Ovary (tissue), 7 donors: ENCODE measurements at regions not wholly inside any gene's neighbourhood (a gene's known extent, or its start where the extent isn't known, plus 50 kb on each side); places are given as distances from the start of the nearest gene placed in this dataset.

Experiments
- DNase-seq, 5 donors: peaks; one replicate each; pipeline ENCODE4 v3.0.0-alpha.2; 2019 to 2020
- H3K27ac ChIP-seq, 2 donors: fragments of 200-600 bp; one replicate each; pipeline versions ENCODE4 v1.5.1 to v1.8.0; 2019 to 2022
- H3K27me3 ChIP-seq: fragments of 200-600 bp; one replicate; pipeline ENCODE4 v1.8.0; 2022
- H3K36me3 ChIP-seq: fragments of 200-600 bp; sonication (generic); one replicate; pipeline ENCODE4 v1.5.1; 2019
- H3K4me1 ChIP-seq: one replicate; pipeline ENCODE4 v1.8.1; 2013; ENCODE audit warnings: mild to moderate bottlenecking, moderate library complexity; ENCODE audit not compliant: insufficient read depth
- H3K4me3 ChIP-seq: fragments of 200-600 bp; sonication (generic); one replicate; pipeline ENCODE4 v1.5.1; 2017
- H3K9me3 ChIP-seq, 2 donors: fragments of 200-600 bp in 1 of 2; sonication (generic) in 1 of 2; one replicate each; pipeline versions ENCODE4 v1.5.1 to v1.8.1; 2013 to 2019; ENCODE audit warnings: mild to moderate bottlenecking in 1 of 2, moderate library complexity in 1 of 2
- EP300 ChIP-seq: sonication (generic); formaldehyde crosslinking; IDR thresholded peaks from one replicate; pipeline ENCODE4 v1.6.1; 2017; ENCODE audit warnings: antibody characterized with exemption
- POLR2A ChIP-seq: fragments of 450-650 bp; IDR thresholded peaks from one replicate; pipeline ENCODE4 v1.6.1; 2017; ENCODE audit warnings: antibody characterized with exemption, mild to moderate bottlenecking, moderate library complexity
- WGBS, 3 donors: extraction: QIAGEN DNeasy Blood & Tissue Kit in 1 of 3; methylation state at CpG; one replicate each; pipeline versions ENCODE4 v1.1.5 to v1.1.7; 2013 to 2017; 5-methylcytosine and 5-hydroxymethylcytosine counted together
- intact Hi-C, 4 donors: fragments of 100-400 bp; cut with DNase I; formaldehyde crosslinking; loops; one replicate each; pipeline versions ENCODE4 v1.11.0 to v1.15.1; 2022 to 2023
- TF ChIP-seq, protein P1 (sequence below), 3 donors: fragments of 450-650 bp in 2 of 3; fragments of 200-600 bp in 1 of 3; IDR thresholded peaks; one replicate each; pipeline versions ENCODE4 v1.5.1 to v1.8.0; 2016 to 2022; ENCODE audit warnings: antibody characterized with exemption in 3 of 3, mild to moderate bottlenecking in 1 of 3
- donor health status: DM: no; HTN: no; CAD: no; lungs with moderate emphysema.
- donor health status: DM: no; HTN: no; CAD: no.
- donor health status: Bipolar disorder and iron deficiency.
- donor health status: DM: no; HTN: no; CAD: no.
- donor health status: DM: yes; HTN: yes; CAD: no.

- Histone ChIP-seq H3K4me3 (no peak overlapping the region), H3K9me3 (no peaks in the 10 kb centered on the region), H3K27ac (no peak overlapping the region), H3K27me3 (no peaks in the 10 kb centered on the region), H3K4me1 (no peaks in the 10 kb centered on the region), H3K36me3 (no peaks in the 10 kb centered on the region)
- no peak for DNase-seq
- TF ChIP-seq EP300 (no peak), POLR2A (no peak)
- TF ChIP-seq, protein P1, sequence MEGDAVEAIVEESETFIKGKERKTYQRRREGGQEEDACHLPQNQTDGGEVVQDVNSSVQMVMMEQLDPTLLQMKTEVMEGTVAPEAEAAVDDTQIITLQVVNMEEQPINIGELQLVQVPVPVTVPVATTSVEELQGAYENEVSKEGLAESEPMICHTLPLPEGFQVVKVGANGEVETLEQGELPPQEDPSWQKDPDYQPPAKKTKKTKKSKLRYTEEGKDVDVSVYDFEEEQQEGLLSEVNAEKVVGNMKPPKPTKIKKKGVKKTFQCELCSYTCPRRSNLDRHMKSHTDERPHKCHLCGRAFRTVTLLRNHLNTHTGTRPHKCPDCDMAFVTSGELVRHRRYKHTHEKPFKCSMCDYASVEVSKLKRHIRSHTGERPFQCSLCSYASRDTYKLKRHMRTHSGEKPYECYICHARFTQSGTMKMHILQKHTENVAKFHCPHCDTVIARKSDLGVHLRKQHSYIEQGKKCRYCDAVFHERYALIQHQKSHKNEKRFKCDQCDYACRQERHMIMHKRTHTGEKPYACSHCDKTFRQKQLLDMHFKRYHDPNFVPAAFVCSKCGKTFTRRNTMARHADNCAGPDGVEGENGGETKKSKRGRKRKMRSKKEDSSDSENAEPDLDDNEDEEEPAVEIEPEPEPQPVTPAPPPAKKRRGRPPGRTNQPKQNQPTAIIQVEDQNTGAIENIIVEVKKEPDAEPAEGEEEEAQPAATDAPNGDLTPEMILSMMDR (IDR thresholded peaks at IDR 0.05): no peak
- WGBS, 3 donors: 80 to 89% (median 85%) methylated on average over 7 of the region's 7 CpGs
- intact Hi-C loops: no loop called here
Measured at GRCh38 chr13:18949970-18950369, 231.7 kb downstream of the TUBA3C start.

- TF ChIP-seq, protein P1 (IDR thresholded peaks at IDR 0.05): no peak
- no peak for TF ChIP-seq POLR2A
- TF ChIP-seq EP300: no peak
- Histone ChIP-seq H3K36me3 (no peaks in the 10 kb centered on the region), H3K27ac (no peak overlapping the region), H3K4me3 (no peak overlapping the region), H3K9me3 (no peaks in the 10 kb centered on the region), H3K4me1 (no peaks in the 10 kb centered on the region), H3K27me3 (no peaks in the 10 kb centered on the region)
- intact Hi-C loops: no loop called here
- DNase-seq: no peak
- WGBS, 3 donors: 64 to 69% (median 64%) methylated on average over 9 of the region's 9 CpGs
Measured at GRCh38 chr13:18949489-18949761, 232.2 kb downstream of the TUBA3C start.

DNA sequence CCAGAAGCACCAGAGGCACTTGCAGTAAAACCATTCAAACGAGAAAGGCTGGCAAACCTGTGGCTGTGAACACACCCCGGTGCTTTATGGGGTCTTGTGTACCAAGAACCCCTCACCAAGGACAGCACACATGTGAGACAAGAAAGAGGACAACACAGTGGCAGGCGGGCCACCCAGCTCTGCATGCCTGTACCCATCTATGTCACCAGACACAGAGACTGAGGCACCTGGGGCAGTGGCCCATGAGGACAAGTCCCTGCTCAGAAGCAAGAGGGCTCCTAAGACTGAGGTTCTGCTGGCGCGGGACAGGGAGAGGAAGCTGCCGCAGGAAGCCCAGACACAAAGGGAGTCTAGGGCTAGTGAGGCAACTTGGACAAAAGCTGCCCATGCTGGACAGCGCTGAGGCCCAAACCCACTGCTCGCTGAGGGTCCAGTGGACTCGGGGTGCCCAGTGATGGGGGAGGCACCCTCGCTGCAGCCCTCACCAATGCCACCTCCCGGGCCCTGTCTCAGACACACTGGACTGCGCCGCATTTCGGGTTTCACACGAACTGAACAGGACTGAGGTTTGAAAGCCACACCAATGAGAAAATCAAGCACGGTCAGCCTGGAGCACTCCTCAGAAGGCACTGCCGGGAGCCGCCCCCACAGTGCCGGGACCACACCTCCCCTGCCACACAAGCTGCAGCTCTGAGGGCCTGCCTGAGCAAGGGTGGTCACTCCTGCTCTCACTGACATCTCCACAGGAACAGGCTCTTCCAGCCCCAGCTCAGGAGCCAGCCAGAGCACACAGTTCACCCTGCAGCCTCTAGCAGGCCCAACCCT lies 232.7 kb downstream of the TUBA3C start:
- intact Hi-C loops: no loop called here
- H3K27me3 ChIP-seq: no peaks in the 10 kb centered on the region
- H3K4me1 ChIP-seq: no peaks in the 10 kb centered on the region
- no peaks in the 10 kb centered on the region for H3K36me3 ChIP-seq
- TF ChIP-seq, protein P1 (IDR thresholded peaks at IDR 0.05): no peak
- TF ChIP-seq POLR2A (no peak), EP300 (no peak)
- H3K27ac ChIP-seq: no peak overlapping the region
- DNase-seq: no peak
- WGBS, 3 donors: 80 to 85% (median 82%) methylated on average over 19 of the region's 19 CpGs
- no peak overlapping the region for H3K4me3 ChIP-seq
- no peaks in the 10 kb centered on the region for H3K9me3 ChIP-seq

DNA sequence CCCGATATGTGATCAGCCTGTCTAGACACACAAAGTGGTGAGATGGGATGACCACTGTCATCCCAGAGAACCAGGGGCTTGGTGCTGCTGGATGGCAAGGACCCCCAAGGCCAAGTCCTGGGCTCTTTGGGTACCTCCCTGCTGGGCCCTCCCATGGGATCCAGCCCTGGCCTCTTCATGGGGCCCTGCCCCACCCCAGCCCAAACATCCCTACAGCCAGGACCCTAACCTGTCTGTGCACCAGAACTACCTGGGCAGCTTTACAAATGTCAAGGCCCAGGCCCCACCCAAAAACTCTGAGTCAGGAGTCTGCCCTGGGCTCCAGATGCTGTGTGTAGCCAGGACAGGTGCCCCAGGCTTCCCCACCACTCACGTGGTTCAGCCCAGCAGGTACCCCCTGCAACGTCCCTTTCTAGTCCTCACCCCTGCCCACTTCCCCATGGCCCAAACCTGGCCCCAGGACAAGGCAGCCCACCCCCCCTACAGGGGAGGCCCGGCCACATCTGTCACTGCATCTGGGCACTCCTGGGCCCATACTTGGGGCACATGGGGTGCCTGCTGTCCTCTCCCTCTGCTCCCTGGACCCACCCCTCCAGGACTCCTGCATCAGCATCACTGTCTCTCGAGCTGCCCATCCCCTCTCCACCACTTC lies 233.5 kb downstream of the TUBA3C start:
- Histone ChIP-seq H3K27me3 (no peaks in the 10 kb centered on the region), H3K27ac (no peak overlapping the region), H3K9me3 (no peaks in the 10 kb centered on the region), H3K4me1 (no peaks in the 10 kb centered on the region), H3K4me3 (no peak overlapping the region), H3K36me3 (no peaks in the 10 kb centered on the region)
- DNase-seq: no peak
- 45 to 64% (median 63%) methylated on average over 5 of the region's 5 CpGs for WGBS, 3 donors
- intact Hi-C loops: no loop called here
- TF ChIP-seq, protein P1 (IDR thresholded peaks at IDR 0.05): no peak
- no peak for TF ChIP-seq POLR2A
- TF ChIP-seq EP300: no peak
